Muscle of leg (tissue), 3 donors: ENCODE measurements at regions not wholly inside any gene's neighbourhood (a gene's known extent, or its start where the extent isn't known, plus 50 kb on each side); places are given as distances from the start of the nearest gene placed in this dataset.
"Not testable (repeated sequence)": the region's sequence is repeated elsewhere in the genome, so short reads cannot be mapped to it uniquely, and the experiment has no call there.

Source experiments
- DNase-seq: peaks from one replicate; pipeline ENCODE4 v3.0.0; 2013
- H3K27ac ChIP-seq: one replicate; pipeline ENCODE4 v1.5.1; 2013; ENCODE audit warnings: mild to moderate bottlenecking, low read length, control low read depth
- H3K27me3 ChIP-seq: one replicate; pipeline ENCODE4 v1.6.1; 2013; ENCODE audit warnings: low read length; ENCODE audit not compliant: control insufficient read depth, insufficient read depth
- H3K36me3 ChIP-seq: one replicate; pipeline ENCODE4 v1.6.1; 2013; ENCODE audit warnings: low read length; ENCODE audit not compliant: control insufficient read depth, insufficient read depth
- H3K4me1 ChIP-seq: one replicate; pipeline ENCODE4 v1.6.1; 2013; ENCODE audit warnings: low read length; ENCODE audit not compliant: control insufficient read depth, insufficient read depth
- H3K4me3 ChIP-seq: one replicate; pipeline ENCODE4 v1.5.1; 2013; ENCODE audit warnings: low read length, control low read depth
- H3K9me3 ChIP-seq: replicated peaks from 2 replicates; pipeline ENCODE4 v1.6.1; 2013; ENCODE audit warnings: low read depth, low read length; ENCODE audit not compliant: control insufficient read depth
- WGBS: methylation state at CpG from one replicate; pipeline ENCODE4 v1.1.5; 2013; ENCODE audit warnings: missing lambda C conversion rate; ENCODE audit not compliant: insufficient coverage; 5-methylcytosine and 5-hydroxymethylcytosine counted together

- no peak for DNase-seq
- H3K27me3 ChIP-seq, result no peaks in the 10 kb centered on the region
- no peaks in the 10 kb centered on the region for H3K36me3 ChIP-seq
- H3K4me1 ChIP-seq, result no peaks in the 10 kb centered on the region
- no peak overlapping the region for H3K4me3 ChIP-seq
- H3K27ac ChIP-seq, result no peak overlapping the region
- no peaks in the 10 kb centered on the region for H3K9me3 ChIP-seq
- no CpG with 5 or more reads among the region's 2 CpGs for WGBS
Observed at GRCh38 chr3:102339671-102340070, 95.1 kb upstream of the ZPLD1 start.

- H3K9me3 ChIP-seq, result no peaks in the 10 kb centered on the region
- no peaks in the 10 kb centered on the region for H3K4me1 ChIP-seq
- no peaks in the 10 kb centered on the region for H3K27me3 ChIP-seq
- H3K4me3 ChIP-seq, result no peak overlapping the region
- no peak overlapping the region for H3K27ac ChIP-seq
- no peak for DNase-seq
- H3K36me3 ChIP-seq, result no peaks in the 10 kb centered on the region
Observed at GRCh38 chr3:102346897-102347296, 87.9 kb upstream of the ZPLD1 start.

GRCh38 chr3:102348904-102349303 is 85.9 kb upstream of the ZPLD1 start:
- no peak overlapping the region for H3K4me3 ChIP-seq
- H3K4me1 ChIP-seq, result no peaks in the 10 kb centered on the region
- no peak overlapping the region for H3K27ac ChIP-seq
- no CpG with 5 or more reads among the region's 2 CpGs for WGBS
- H3K36me3 ChIP-seq, result no peaks in the 10 kb centered on the region
- H3K9me3 ChIP-seq, result no peaks in the 10 kb centered on the region
- no peaks in the 10 kb centered on the region for H3K27me3 ChIP-seq
- no peak for DNase-seq

- no peak overlapping the region for H3K27ac ChIP-seq
- no peak overlapping the region for H3K4me3 ChIP-seq
- H3K4me1 ChIP-seq, result no peaks in the 10 kb centered on the region
- H3K9me3 ChIP-seq, result no peaks in the 10 kb centered on the region
- no peaks in the 10 kb centered on the region for H3K27me3 ChIP-seq
- DNase-seq, result peak; percentile 6
- H3K36me3 ChIP-seq, result no peaks in the 10 kb centered on the region
- WGBS, result 63% methylated on average over 3 of the region's 4 CpGs
Observed at GRCh38 chr3:102353148-102353547, 81.7 kb upstream of the ZPLD1 start.

- Histone ChIP-seq H3K27ac (no peak overlapping the region), H3K4me3 (no peak overlapping the region), H3K9me3 (no peaks in the 10 kb centered on the region), H3K36me3 (no peaks in the 10 kb centered on the region), H3K4me1 (no peaks in the 10 kb centered on the region), H3K27me3 (no peaks in the 10 kb centered on the region)
- DNase-seq, result no peak
- no CpG with 5 or more reads among the region's 1 CpG for WGBS
Observed at GRCh38 chr3:102353805-102354204, 81.0 kb upstream of the ZPLD1 start.

DNA sequence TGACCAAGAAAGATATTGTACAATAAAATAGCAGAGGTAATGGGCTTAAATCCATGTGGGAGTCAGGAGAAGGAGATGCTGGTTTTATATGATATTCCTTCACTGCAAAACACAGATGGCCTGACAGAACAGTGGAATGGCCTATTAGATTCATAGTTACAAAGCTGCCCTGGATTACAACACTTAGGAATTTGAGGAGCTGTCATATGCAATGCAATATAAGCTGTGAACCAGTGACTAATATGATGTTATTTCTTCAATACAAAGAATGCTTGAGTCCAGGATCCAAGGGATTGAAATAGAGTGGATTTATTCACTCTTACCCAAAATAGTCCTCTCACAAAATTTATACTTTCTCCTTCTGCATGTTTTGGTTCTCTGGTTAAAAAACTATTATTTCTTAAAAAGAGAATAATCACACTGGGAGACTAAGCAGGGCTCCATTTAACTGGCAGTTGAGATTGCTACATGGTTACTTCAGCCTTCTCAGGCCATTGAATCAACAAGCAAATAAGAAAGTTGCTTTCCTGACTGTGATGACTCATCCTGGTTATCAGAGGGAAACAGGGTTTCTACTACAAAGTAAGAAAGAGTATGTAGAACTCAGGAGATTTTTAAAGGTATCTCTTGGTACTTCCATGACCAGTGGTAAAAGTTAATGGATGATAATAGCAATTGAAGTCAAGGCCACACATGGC is 79.8 kb upstream of the ZPLD1 start:
- no peak for DNase-seq
- H3K36me3 ChIP-seq, result no peaks in the 10 kb centered on the region
- H3K27ac ChIP-seq, result no peak overlapping the region
- no peaks in the 10 kb centered on the region for H3K27me3 ChIP-seq
- H3K4me3 ChIP-seq, result no peak overlapping the region
- no peaks in the 10 kb centered on the region for H3K4me1 ChIP-seq
- H3K9me3 ChIP-seq, result no peaks in the 10 kb centered on the region

DNA sequence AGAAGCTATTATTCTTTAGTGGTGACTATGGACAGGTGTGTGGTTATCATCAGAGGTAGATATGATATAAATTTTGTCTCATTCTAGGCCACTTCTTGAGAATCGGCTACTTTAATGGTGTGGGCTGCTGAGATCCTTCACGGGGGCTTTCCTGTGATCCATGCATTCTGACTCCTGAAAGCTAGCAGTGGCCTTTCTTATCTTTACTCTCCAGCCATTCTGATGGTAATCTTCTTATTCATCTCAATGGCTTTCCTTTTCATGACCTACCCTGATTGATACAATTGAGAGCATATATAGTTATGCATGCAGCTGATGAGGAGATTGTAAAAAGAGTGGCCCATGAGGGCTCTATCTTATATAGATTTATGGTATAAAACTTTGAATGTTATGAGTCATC is 78.3 kb upstream of the ZPLD1 start:
- no peaks in the 10 kb centered on the region for H3K27me3 ChIP-seq
- no peaks in the 10 kb centered on the region for H3K9me3 ChIP-seq
- H3K27ac ChIP-seq, result no peak overlapping the region
- no peaks in the 10 kb centered on the region for H3K4me1 ChIP-seq
- WGBS, result no CpG with 5 or more reads among the region's 2 CpGs
- H3K4me3 ChIP-seq, result no peak overlapping the region
- H3K36me3 ChIP-seq, result no peaks in the 10 kb centered on the region
- no peak for DNase-seq

DNA sequence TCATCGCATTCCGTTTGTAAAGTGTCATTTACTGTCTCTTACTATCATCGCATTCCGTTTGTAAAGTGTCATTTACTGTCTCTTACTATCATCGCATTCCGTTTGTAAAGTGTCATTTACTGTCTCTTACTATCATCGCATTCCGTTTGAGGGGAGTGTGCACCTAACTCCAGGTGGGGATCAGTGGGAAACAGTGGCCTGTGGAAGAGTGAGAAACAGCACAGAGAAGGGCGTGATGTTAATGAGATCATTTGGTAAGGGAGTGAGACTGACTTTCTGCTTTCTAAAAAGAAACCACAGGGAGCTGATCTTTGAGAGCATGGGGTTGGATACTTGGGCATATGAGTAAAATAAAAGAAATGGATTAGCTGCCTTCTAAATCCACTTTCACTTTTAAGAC is 77.5 kb upstream of the ZPLD1 start:
- H3K36me3 ChIP-seq, H3K4me1 ChIP-seq, H3K27ac ChIP-seq, H3K4me3 ChIP-seq, H3K27me3 ChIP-seq, DNase-seq, H3K9me3 ChIP-seq: not testable (repeated sequence)
- WGBS, result 80% methylated on average over 1 of the region's 9 CpGs

- no peak overlapping the region for H3K4me3 ChIP-seq
- peak; percentile 53 for DNase-seq
- no peaks in the 10 kb centered on the region for H3K36me3 ChIP-seq
- no peaks in the 10 kb centered on the region for H3K4me1 ChIP-seq
- no peaks in the 10 kb centered on the region for H3K27me3 ChIP-seq
- 20% methylated on average over 1 of the region's 1 CpG for WGBS
- peaks cover 7% of the 10 kb centered on the region for H3K9me3 ChIP-seq
- no peak overlapping the region for H3K27ac ChIP-seq
Observed at GRCh38 chr3:102360183-102360860, 74.5 kb upstream of the ZPLD1 start.

DNA sequence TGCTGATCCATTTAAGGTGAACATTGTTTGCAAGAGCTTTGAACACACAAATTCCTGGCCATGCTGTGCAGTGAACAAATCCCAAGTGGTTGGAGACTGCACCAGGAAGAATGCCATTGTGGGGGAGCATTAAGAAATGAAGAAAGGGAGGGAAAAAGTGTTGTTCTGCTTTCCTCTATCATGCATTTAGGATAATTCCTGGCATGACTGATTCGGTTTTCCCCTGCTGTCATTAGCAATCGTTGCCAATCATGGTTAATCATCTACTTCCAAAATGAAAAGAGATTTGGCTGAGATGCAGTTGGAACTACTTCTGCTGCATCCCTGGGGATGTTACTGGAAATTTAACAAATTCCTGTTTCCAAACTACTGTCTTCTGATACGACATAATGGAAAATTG is 73.7 kb upstream of the ZPLD1 start:
- Histone ChIP-seq H3K4me1 (no peaks in the 10 kb centered on the region), H3K27ac (no peak overlapping the region), H3K4me3 (no peak overlapping the region), H3K36me3 (no peaks in the 10 kb centered on the region), H3K9me3 (peaks cover 7% of the 10 kb centered on the region), H3K27me3 (no peaks in the 10 kb centered on the region)
- DNase-seq, result peak; percentile 80
- WGBS, result no CpG with 5 or more reads among the region's 3 CpGs

DNA sequence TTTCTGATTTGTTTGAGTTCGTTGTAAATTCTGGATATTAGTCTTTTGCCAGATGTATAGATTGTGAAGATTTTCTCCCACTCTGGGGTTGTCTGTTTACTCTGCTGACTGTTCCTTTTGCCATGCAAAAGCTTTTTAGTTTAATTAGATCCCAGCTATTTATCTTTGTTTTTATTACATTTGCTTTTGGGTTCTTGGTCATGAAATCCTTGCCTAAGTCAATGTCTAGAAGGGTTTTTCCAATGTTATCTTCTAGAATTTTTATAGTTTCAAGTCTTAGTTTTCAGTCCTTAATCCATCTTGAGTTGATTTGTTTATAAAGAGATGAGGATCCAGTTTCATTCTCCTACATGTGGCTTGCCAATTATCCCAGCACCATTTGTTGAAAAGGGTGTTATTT is 68.7 kb upstream of the ZPLD1 start:
- WGBS, result no CpG with 5 or more reads among the region's 1 CpG
- H3K4me3 ChIP-seq, H3K9me3 ChIP-seq, H3K27me3 ChIP-seq, H3K27ac ChIP-seq, DNase-seq, H3K36me3 ChIP-seq, H3K4me1 ChIP-seq: not testable (repeated sequence)
